ENCODE measurements at regions not wholly inside any gene's neighbourhood (a gene's known extent, or its start where the extent isn't known, plus 50 kb on each side); places are given as distances from the start of the nearest gene placed in this dataset.

- TF ChIP-seq CTCF (IDR thresholded peaks at IDR 0.05), result no peak
- no peaks in the 10 kb centered on the region for H3K27me3 ChIP-seq
- DNase-seq, result no peak
- H3K9me3 ChIP-seq, result no peaks in the 10 kb centered on the region
- 58 to 67% methylated on average over 8 of the region's 8 CpGs for WGBS, 2 donors
- H3K4me1 ChIP-seq, result no peaks in the 10 kb centered on the region
- no peak overlapping the region for H3K4me3 ChIP-seq
- FAIRE-seq, result no peak
- ATAC-seq, result no peak
- intact Hi-C loops (cut with DNase I), result no loop called here
- no peak overlapping the region for H3K27ac ChIP-seq
- H3K36me3 ChIP-seq, result no peaks in the 10 kb centered on the region
Measured at GRCh38 chr21:41110161-41110560, 57.8 kb upstream of the BACE2 start.

GRCh38 chr21:41110664-41111063, 57.3 kb upstream of the BACE2 start:
- 67 to 81% methylated on average over 5 of the region's 5 CpGs for WGBS, 2 donors
- no peaks in the 10 kb centered on the region for H3K36me3 ChIP-seq
- DNase-seq (no peak), ATAC-seq (no peak), FAIRE-seq (no peak)
- intact Hi-C loops (cut with DNase I), result no loop called here
- no peaks in the 10 kb centered on the region for H3K27me3 ChIP-seq
- H3K4me1 ChIP-seq, result no peaks in the 10 kb centered on the region
- no peak overlapping the region for H3K4me3 ChIP-seq
- TF ChIP-seq CTCF (IDR thresholded peaks at IDR 0.05), result no peak
- no peaks in the 10 kb centered on the region for H3K9me3 ChIP-seq
- no peak overlapping the region for H3K27ac ChIP-seq

- 76 to 86% methylated on average over 11 of the region's 11 CpGs for WGBS, 2 donors
- no peaks in the 10 kb centered on the region for H3K9me3 ChIP-seq
- ATAC-seq, result no peak
- intact Hi-C loops (cut with DNase I), result no loop called here
- H3K4me3 ChIP-seq, result no peak overlapping the region
- no peak for DNase-seq
- H3K4me1 ChIP-seq, result no peaks in the 10 kb centered on the region
- H3K27me3 ChIP-seq, result peaks cover 0 to 6% (median 0%) of the 10 kb centered on the region in 4 donors
- no peak for TF ChIP-seq CTCF (IDR thresholded peaks at IDR 0.05)
- no peak for FAIRE-seq
- no peak overlapping the region for H3K27ac ChIP-seq
- no peaks in the 10 kb centered on the region for H3K36me3 ChIP-seq
Measured at GRCh38 chr21:41111681-41112080, 56.3 kb upstream of the BACE2 start.

- DNase-seq (no peak), ATAC-seq (peak in 3 of 4 donors; percentile 35 to 67 (median 51)), FAIRE-seq (no peak)
- H3K27ac ChIP-seq, result no peak overlapping the region
- no peak overlapping the region for H3K4me3 ChIP-seq
- 28 to 32% methylated on average over 14 of the region's 14 CpGs for WGBS, 2 donors
- TF ChIP-seq CTCF (IDR thresholded peaks at IDR 0.05), result no peak
- no peaks in the 10 kb centered on the region for H3K9me3 ChIP-seq
- no peaks in the 10 kb centered on the region for H3K4me1 ChIP-seq
- H3K36me3 ChIP-seq, result no peaks in the 10 kb centered on the region
- H3K27me3 ChIP-seq, result peaks cover 0 to 6% (median 0%) of the 10 kb centered on the region in 4 donors
- intact Hi-C loops (cut with DNase I), result no loop called here
Measured at GRCh38 chr21:41112740-41113692, 54.9 kb upstream of the BACE2 start.

GRCh38 chr21:41115851-41116250, 52.1 kb upstream of the BACE2 start:
- TF ChIP-seq CTCF (IDR thresholded peaks at IDR 0.05), result no peak
- DNase-seq (no peak), FAIRE-seq (no peak), ATAC-seq (no peak)
- no peak overlapping the region for H3K4me3 ChIP-seq
- 44 to 63% methylated on average over 4 of the region's 4 CpGs for WGBS, 2 donors
- peaks cover 0 to 6% (median 0%) of the 10 kb centered on the region in 4 donors for H3K27me3 ChIP-seq
- intact Hi-C loops (cut with DNase I), result no loop called here
- no peaks in the 10 kb centered on the region for H3K9me3 ChIP-seq
- no peak overlapping the region for H3K27ac ChIP-seq
- no peaks in the 10 kb centered on the region for H3K36me3 ChIP-seq
- H3K4me1 ChIP-seq, result no peaks in the 10 kb centered on the region
